ENCODE measurements at regions not wholly inside any gene's neighbourhood (a gene's known extent, or its start where the extent isn't known, plus 50 kb on each side); places are given as distances from the start of the nearest gene placed in this dataset.

- Histone ChIP-seq H3K27me3 (ENCODE audit: control insufficient read depth in 3 of 3, insufficient read depth in 3 of 3, low read length in 2 of 3) (no peaks in the 10 kb centered on the region), H3K9me3 (ENCODE audit: control insufficient read depth in 4 of 4, insufficient read depth in 3 of 4, low read length in 3 of 4) (no peaks in the 10 kb centered on the region), H3K27ac (ENCODE audit: low read depth in 1 of 2, low read length in 1 of 2) (no peak overlapping the region), H3K9ac (ENCODE audit: insufficient read depth in 1 of 2, low read length in 2 of 2) (no peak overlapping the region), H3K4me1 (ENCODE audit: control insufficient read depth in 5 of 5, insufficient read depth in 5 of 5, low read length in 5 of 5) (no peaks in the 10 kb centered on the region), H3K36me3 (ENCODE audit: control insufficient read depth in 4 of 4, insufficient read depth in 4 of 4, low read length in 4 of 4) (no peaks in the 10 kb centered on the region), H3K4me3 (no peak overlapping the region)
- WGBS, 2 donors: 79 to 88% methylated on average over 2 of the region's 2 CpGs
- DNase-seq (no peak), ATAC-seq (ENCODE audit: insufficient read depth, low FRiP score) (no peak)
- TF ChIP-seq CTCF (IDR thresholded peaks at IDR 0.05; ENCODE audit: control extremely low read depth, extremely low read depth): no peak
These were observed 1009.6 kb downstream of the FLRT2 start for GRCh38 chr14:86539361-86540070.

DNA sequence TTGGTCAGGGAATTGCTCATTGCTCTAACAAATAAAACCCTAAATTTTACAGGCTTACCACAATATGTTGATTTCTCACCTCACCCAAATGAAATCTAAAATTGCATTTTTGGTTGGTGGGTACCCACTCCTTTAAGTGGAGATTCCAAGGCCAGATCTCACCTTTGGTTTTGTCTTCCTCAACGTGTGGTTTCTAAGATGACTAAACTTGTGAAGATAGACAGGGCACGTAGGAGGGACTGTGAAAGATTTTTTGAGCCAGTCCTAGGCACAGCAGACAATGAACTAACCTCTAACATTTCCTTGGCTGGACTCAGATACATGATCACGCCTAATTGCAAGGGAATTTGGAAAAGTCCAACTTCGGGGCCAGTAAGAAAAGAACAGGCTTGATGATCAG lies 1003.9 kb downstream of the FLRT2 start:
- no peak overlapping the region for H3K27ac ChIP-seq (ENCODE audit: low read depth in 1 of 2, low read length in 1 of 2)
- no peaks in the 10 kb centered on the region for H3K9me3 ChIP-seq (ENCODE audit: control insufficient read depth in 4 of 4, insufficient read depth in 3 of 4, low read length in 3 of 4)
- no peak overlapping the region for H3K9ac ChIP-seq (ENCODE audit: insufficient read depth in 1 of 2, low read length in 2 of 2)
- ATAC-seq (ENCODE audit: insufficient read depth, low FRiP score): no peak
- DNase-seq: no peak
- 81 to 85% methylated on average over 4 of the region's 4 CpGs for WGBS, 2 donors
- H3K27me3 ChIP-seq (ENCODE audit: control insufficient read depth in 3 of 3, insufficient read depth in 3 of 3, low read length in 2 of 3): no peaks in the 10 kb centered on the region
- no peak for TF ChIP-seq CTCF (IDR thresholded peaks at IDR 0.05; ENCODE audit: control extremely low read depth, extremely low read depth)
- no peak overlapping the region for H3K4me3 ChIP-seq
- H3K36me3 ChIP-seq (ENCODE audit: control insufficient read depth in 4 of 4, insufficient read depth in 4 of 4, low read length in 4 of 4): no peaks in the 10 kb centered on the region
- no peaks in the 10 kb centered on the region for H3K4me1 ChIP-seq (ENCODE audit: control insufficient read depth in 5 of 5, insufficient read depth in 5 of 5, low read length in 5 of 5)

GRCh38 chr14:86532219-86532618 lies 1002.3 kb downstream of the FLRT2 start:
- no peak overlapping the region for H3K9ac ChIP-seq (ENCODE audit: insufficient read depth in 1 of 2, low read length in 2 of 2)
- peak in 1 of 3 donors; percentile 9 for DNase-seq
- H3K27ac ChIP-seq (ENCODE audit: low read depth in 1 of 2, low read length in 1 of 2): no peak overlapping the region
- ATAC-seq (ENCODE audit: insufficient read depth, low FRiP score): no peak
- H3K36me3 ChIP-seq (ENCODE audit: control insufficient read depth in 4 of 4, insufficient read depth in 4 of 4, low read length in 4 of 4): no peaks in the 10 kb centered on the region
- H3K9me3 ChIP-seq (ENCODE audit: control insufficient read depth in 4 of 4, insufficient read depth in 3 of 4, low read length in 3 of 4): no peaks in the 10 kb centered on the region
- no peaks in the 10 kb centered on the region for H3K4me1 ChIP-seq (ENCODE audit: control insufficient read depth in 5 of 5, insufficient read depth in 5 of 5, low read length in 5 of 5)
- TF ChIP-seq CTCF (IDR thresholded peaks at IDR 0.05; ENCODE audit: control extremely low read depth, extremely low read depth): no peak
- H3K27me3 ChIP-seq (ENCODE audit: control insufficient read depth in 3 of 3, insufficient read depth in 3 of 3, low read length in 2 of 3): no peaks in the 10 kb centered on the region
- H3K4me3 ChIP-seq: no peak overlapping the region

DNA sequence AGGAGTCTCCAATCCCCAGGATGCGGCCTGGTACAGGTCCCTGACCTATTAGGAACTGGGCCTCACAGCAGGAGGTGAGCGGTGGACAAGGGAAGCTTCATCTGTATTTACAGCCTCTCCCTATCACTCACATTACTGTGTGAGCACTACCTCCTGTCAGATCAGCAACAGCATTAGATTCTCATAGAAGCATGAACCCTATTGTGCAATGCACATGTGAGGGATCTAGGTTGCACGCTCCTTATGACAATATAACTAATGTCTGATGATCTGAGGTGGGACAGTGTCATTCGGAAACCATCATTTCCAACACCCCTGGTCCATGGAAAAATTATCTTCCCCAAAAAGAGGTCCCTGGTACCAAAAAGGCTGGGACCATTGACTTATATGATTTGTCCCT lies 1000.5 kb downstream of the FLRT2 start:
- H3K36me3 ChIP-seq (ENCODE audit: control insufficient read depth in 4 of 4, insufficient read depth in 4 of 4, low read length in 4 of 4): no peaks in the 10 kb centered on the region
- H3K4me1 ChIP-seq (ENCODE audit: control insufficient read depth in 5 of 5, insufficient read depth in 5 of 5, low read length in 5 of 5): no peaks in the 10 kb centered on the region
- WGBS, 2 donors: 92 to 97% methylated on average over 4 of the region's 4 CpGs
- DNase-seq (no peak), ATAC-seq (ENCODE audit: insufficient read depth, low FRiP score) (no peak)
- no peaks in the 10 kb centered on the region for H3K9me3 ChIP-seq (ENCODE audit: control insufficient read depth in 4 of 4, insufficient read depth in 3 of 4, low read length in 3 of 4)
- no peak overlapping the region for H3K27ac ChIP-seq (ENCODE audit: low read depth in 1 of 2, low read length in 1 of 2)
- no peak for TF ChIP-seq CTCF (IDR thresholded peaks at IDR 0.05; ENCODE audit: control extremely low read depth, extremely low read depth)
- no peaks in the 10 kb centered on the region for H3K27me3 ChIP-seq (ENCODE audit: control insufficient read depth in 3 of 3, insufficient read depth in 3 of 3, low read length in 2 of 3)
- H3K4me3 ChIP-seq: no peak overlapping the region
- no peak overlapping the region for H3K9ac ChIP-seq (ENCODE audit: insufficient read depth in 1 of 2, low read length in 2 of 2)
